Esophagus muscularis mucosa (tissue), 4 donors: ENCODE measurements at regions not wholly inside any gene's neighbourhood (a gene's known extent, or its start where the extent isn't known, plus 50 kb on each side); places are given as distances from the start of the nearest gene placed in this dataset.

Source experiments
- CTCF ChIP-seq, 3 experiments: fragments of 200-600 bp in 2 of 3; fragments of 450-650 bp in 1 of 3; sonication (generic) in 2 of 3; IDR thresholded peaks; one replicate each; pipeline ENCODE4 v1.5.1; 2017 to 2019; ENCODE audit warnings: antibody characterized with exemption in 3 of 3, mild to moderate bottlenecking in 2 of 3, moderate library complexity in 1 of 3
- EP300 ChIP-seq: sonication (generic); formaldehyde crosslinking; IDR thresholded peaks from one replicate; pipeline ENCODE4 v1.6.1; 2017; ENCODE audit warnings: antibody characterized with exemption
- POLR2AphosphoS5 ChIP-seq, 2 donors: sonication (generic); formaldehyde crosslinking; IDR thresholded peaks; one replicate each; pipeline ENCODE4 v1.6.1; 2017; ENCODE audit warnings: antibody characterized with exemption in 2 of 2

- TF ChIP-seq EP300 (no peak), POLR2AphosphoS5 (IDR thresholded peaks at IDR 0.05) (no peak), CTCF (IDR thresholded peaks at IDR 0.05) (no peak)
Measured at GRCh38 chr13:90700340-90700739, 647.1 kb upstream of the MIR17HG start.
